ENCODE measurements at regions not wholly inside any gene's neighbourhood (a gene's known extent, or its start where the extent isn't known, plus 50 kb on each side); places are given as distances from the start of the nearest gene placed in this dataset.

DNA sequence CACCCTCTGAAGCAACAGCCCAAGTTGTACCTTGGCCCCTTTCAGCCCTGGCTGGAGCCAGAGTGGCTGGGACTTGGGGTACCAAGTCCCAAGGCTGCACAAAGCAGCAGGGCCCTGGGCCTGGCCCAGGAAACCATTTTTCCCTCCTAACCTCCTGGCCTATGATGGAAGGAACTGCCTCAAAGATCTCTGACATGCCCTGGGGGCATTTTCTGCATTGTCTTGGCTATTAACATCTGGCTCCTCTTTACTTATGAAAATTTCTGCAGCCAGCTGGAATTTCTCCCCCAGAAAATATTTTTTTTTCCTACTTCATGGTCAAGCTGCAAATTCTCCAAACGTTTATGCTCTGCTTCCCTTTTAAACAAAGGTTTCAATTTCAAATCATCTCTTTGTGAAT is 269.4 kb upstream of the CDYL start:
- TF ChIP-seq, protein P1, sequence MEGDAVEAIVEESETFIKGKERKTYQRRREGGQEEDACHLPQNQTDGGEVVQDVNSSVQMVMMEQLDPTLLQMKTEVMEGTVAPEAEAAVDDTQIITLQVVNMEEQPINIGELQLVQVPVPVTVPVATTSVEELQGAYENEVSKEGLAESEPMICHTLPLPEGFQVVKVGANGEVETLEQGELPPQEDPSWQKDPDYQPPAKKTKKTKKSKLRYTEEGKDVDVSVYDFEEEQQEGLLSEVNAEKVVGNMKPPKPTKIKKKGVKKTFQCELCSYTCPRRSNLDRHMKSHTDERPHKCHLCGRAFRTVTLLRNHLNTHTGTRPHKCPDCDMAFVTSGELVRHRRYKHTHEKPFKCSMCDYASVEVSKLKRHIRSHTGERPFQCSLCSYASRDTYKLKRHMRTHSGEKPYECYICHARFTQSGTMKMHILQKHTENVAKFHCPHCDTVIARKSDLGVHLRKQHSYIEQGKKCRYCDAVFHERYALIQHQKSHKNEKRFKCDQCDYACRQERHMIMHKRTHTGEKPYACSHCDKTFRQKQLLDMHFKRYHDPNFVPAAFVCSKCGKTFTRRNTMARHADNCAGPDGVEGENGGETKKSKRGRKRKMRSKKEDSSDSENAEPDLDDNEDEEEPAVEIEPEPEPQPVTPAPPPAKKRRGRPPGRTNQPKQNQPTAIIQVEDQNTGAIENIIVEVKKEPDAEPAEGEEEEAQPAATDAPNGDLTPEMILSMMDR (IDR thresholded peaks at IDR 0.05; ENCODE audit: insufficient read depth, missing control alignments) = no peak
- DNase-seq (ENCODE audit: insufficient read length, low spot score) (no peak), FAIRE-seq (no peak)

DNA sequence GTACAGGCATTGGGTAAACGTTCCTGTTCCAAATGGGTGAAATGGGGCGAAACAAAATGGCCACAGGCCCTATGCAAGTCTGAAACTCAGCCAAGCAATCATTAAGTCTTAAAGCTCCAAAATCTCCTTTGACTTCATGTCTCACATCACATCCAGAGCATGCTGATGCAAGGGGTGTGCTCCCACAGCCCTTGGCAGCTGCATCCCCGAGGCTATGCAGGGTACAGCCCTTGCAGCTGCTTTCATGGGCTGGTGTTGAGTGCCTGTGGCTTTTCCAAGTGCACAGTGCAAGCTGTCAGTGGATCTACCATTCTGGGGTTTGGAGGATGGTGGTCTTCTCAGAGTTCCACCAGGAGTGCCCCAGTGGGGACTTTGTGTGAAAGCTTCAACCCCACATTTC is 270.0 kb upstream of the CDYL start:
- no peak for DNase-seq (ENCODE audit: insufficient read length, low spot score)
- TF ChIP-seq, protein P1 (IDR thresholded peaks at IDR 0.05; ENCODE audit: insufficient read depth, missing control alignments) = no peak
- FAIRE-seq = no peak

DNA sequence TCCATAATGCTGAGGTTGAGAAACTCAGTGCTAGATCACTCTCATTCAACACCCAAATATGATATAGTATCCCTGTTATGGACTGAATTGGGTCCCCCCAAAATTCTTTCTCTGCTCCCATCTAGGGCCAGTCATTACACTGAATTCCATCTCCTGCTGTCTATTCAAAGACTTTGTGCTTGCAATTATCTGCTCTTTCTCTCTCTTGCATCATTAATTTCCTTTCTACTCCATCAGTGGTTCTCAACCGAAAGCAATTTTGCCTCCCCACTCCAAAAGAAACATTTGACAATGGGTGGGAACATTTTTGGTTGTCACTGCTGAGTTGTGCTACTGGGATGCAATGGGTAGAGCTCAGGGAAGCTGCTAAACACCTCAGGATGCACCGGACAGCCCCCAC is 271.5 kb upstream of the CDYL start:
- TF ChIP-seq, protein P1 (IDR thresholded peaks at IDR 0.05; ENCODE audit: insufficient read depth, missing control alignments) = no peak
- FAIRE-seq (no peak), DNase-seq (ENCODE audit: insufficient read length, low spot score) (no peak)

DNA sequence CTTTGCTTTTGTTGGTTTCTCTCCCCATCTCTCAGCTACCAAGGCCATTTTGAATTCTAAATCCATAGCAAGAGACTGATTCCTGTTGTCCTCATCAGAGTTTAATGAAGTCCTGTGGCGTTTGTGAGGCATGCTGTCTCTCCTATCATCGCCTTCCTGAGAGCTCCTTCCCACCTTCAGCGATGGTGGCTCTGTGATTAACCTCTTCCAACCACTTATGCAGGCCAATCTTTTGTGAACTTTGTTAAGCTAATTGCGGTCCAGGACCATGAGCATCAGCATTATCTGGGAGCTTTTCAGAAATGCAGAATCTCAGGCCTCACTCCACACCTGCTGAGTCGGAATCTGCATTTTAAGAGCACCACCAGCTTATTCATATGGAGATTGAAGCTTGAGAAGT is 272.5 kb upstream of the CDYL start:
- TF ChIP-seq, protein P1 (IDR thresholded peaks at IDR 0.05; ENCODE audit: insufficient read depth, missing control alignments) = no peak
- no peak for FAIRE-seq

DNA sequence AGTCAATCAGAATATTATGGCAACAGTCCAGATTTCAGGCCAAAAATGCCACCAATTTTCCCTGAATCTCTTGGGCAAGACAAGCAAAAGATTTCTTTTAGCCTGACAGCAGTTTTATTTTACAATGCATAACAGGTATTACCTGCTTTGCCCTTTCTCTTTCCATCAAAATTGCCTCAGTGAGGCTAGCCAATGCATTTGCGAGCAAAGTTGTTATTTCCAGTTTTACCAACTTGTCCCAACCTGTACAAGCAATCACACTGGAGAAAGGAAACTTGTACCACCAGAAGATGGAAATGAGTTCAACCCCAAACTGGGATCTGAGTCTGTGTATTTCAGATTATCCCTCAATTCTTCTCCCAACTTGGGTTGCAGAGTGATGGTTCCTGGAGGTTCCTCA is 279.9 kb upstream of the CDYL start:
- TF ChIP-seq, protein P1 (IDR thresholded peaks at IDR 0.05; ENCODE audit: insufficient read depth, missing control alignments) = no peak
- FAIRE-seq = no peak
- DNase-seq (ENCODE audit: insufficient read length, low spot score) = no peak

More for the DNA sequence above, 272.5 kb upstream of the CDYL start:
- no peak for DNase-seq (ENCODE audit: insufficient read length, low spot score)

DNA sequence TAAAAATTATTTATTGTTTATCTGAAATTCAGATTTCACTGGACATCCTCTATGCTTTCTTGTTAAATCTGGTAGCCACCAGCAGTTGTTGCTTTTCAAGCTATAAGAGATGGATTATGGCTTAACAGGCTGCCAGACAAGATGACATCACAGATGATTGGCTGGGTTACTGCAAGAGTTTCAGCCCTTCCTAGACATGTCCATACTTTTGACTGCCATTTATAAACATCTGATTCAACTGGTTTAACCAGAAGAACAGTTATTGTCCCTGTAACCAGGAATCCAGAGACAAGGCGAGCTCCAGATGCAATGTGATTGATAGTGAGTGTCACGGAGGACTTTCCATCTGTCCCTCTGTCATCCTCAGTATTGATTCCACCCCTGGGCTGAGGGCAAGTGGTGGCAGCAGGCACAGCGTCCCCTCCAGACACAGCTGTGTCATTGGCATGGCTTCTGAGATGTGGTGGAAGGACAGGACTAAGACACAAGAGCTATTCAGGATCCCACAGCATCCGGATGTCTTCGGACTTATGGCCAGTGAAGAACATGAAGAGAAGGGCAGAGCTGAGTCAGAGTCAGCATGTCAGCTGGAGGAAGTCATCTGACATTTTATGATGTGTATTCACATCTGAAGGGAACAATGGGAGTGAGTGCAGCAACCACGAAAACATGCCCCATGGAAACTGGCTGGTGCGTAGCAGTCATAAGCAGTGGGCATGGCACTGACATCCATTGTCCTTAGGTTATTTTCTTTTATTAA is 284.5 kb upstream of the CDYL start:
- TF ChIP-seq, protein P1 (IDR thresholded peaks at IDR 0.05; ENCODE audit: insufficient read depth, missing control alignments) = no peak
- DNase-seq (ENCODE audit: insufficient read length, low spot score) = no peak
- no peak for FAIRE-seq

DNA sequence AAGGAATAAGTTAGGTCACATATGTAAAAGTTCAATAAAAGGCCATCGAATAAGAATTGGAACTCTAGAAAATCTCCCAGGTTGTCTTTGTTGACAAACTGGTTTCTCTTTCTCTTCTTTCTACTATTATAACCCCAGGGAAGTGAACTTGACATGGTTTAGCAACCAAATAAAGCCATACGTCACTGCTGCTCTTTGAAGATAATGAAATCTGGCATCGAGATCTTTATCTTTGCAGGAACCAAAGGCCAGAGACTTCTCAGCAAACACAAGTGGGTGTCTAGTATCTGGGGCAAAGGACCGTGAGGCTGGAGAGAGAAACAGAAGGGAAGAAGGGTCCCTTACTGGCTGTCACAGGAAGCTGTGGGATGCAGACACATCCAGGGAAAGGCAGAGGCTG is 286.7 kb upstream of the CDYL start:
- DNase-seq (ENCODE audit: insufficient read length, low spot score) = no peak
- TF ChIP-seq, protein P1 (IDR thresholded peaks at IDR 0.05; ENCODE audit: insufficient read depth, missing control alignments) = no peak
- no peak for FAIRE-seq

All from D721Med (cell line).